ENCODE measurements at regions not wholly inside any gene's neighbourhood (a gene's known extent, or its start where the extent isn't known, plus 50 kb on each side); places are given as distances from the start of the nearest gene placed in this dataset.
"Not testable (repeated sequence)": the region's sequence is repeated elsewhere in the genome, so short reads cannot be mapped to it uniquely, and the experiment has no call there.

DNA sequence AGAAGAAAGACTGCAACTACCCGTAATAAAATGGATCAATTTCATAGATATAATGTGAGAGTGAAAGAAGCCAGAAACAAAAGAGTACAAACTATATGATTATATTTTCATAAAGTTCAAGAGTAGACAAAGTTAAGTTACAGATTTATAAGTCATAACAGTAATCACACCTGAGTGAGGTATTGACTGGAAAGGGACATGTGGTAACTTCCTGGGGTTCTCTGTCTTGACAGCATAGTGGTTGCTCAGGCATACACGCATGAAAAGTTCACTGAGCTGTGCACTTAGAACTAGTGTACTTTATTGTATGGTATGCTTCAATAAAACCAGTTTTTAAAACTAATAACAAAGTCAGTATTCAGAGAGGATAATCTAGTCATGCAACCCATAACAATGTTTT is 653.6 kb downstream of the EPM2A start:
- no peak for DNase-seq (ENCODE audit: low read depth in 2 of 2, low spot score in 1 of 2)

GRCh38 chr6:145082359-145082758 is 653.0 kb downstream of the EPM2A start:
- no peak for DNase-seq (ENCODE audit: low read depth in 2 of 2, low spot score in 1 of 2)

- DNase-seq (ENCODE audit: low read depth in 2 of 2, low spot score in 1 of 2), result no peak
These were observed 649.1 kb downstream of the EPM2A start for GRCh38 chr6:145086197-145086596.

DNA sequence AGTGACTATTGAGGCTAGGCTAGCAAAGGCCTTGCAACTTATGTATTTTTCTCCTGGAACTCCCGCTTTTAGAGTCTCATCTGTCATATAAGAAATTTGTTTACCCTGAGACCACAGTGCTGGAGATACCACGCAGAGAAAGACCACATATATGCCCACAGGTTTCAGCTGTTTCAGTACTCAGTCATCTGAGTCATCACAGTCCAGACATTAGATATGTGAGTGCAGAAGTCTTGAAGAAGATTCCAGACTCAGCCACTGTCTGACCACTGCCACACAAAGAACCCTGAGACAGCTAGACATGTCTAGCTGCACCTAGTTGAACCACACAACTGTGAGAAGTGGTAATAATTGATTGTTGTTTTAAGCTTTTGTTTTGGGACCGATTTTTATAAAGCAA is 648.3 kb downstream of the EPM2A start:
- DNase-seq (ENCODE audit: low read depth in 2 of 2, low spot score in 1 of 2), result no peak

GRCh38 chr6:145090801-145091585 is 644.3 kb downstream of the EPM2A start:
- DNase-seq (ENCODE audit: low read depth in 2 of 2, low spot score in 1 of 2), result no peak

- no peak for DNase-seq (ENCODE audit: low read depth in 2 of 2, low spot score in 1 of 2)
These were observed 643.7 kb downstream of the EPM2A start for GRCh38 chr6:145091586-145092142.

GRCh38 chr6:145092554-145092953 is 642.8 kb downstream of the EPM2A start:
- DNase-seq (ENCODE audit: low read depth in 2 of 2, low spot score in 1 of 2), result no peak

DNA sequence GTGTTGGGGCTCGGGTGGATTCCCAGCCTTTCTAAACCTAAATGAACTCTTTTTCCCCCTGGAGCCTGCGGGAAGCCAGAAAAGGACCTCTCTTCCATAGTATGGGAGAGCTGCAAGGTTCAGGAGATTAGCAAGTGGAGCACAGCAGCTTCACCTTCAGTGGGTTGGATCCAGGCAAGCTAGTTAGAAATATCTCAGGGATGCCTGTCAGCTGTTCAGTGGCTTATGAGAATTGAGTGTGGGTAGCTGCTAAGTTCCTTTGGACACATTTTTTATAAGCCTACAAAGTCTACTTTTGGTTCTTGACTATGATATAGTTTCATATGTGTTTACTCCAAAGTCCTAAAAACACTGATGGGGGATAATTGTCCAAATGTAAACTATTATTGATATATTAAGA is 642.1 kb downstream of the EPM2A start:
- no peak for DNase-seq (ENCODE audit: low read depth in 2 of 2, low spot score in 1 of 2)

DNA sequence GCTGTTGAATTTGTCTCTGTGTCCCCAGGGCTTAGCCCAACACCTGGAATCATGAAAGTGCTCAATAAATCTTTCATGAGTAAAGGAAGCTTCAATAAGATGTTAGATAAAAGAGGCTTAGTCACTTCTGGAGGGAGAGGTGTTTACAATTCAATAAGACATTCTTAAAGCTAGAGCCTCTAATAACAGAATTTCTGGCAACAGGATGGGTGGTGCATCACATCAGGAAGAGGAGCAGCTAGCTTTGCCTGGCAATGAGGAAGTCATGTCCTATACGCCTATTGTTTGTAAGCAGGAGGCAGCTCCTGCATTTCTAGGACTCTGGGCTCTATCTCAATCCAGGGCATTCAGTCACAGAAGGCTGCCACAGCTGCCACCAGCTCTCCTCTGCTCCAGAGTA is 638.5 kb downstream of the EPM2A start:
- no peak for DNase-seq (ENCODE audit: low read depth in 2 of 2, low spot score in 1 of 2)

DNA sequence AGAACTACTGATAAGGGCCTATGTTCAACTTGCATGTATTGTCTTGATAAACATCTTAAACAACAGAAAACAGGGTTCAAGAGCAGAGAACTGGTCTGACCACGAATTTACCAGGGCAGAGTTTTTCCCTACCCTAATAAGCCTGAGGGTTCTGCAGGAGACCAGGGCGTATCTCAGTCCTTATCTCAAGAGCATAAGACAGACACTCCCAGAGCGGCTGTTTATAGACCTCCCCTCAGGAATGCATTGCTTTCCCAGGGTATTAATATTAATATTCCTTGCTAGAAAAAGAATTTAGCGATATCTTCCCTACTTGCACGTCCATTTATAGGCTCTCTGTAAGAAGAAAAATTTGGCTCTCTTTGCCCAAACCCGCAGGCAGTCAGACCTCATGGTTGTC is 637.2 kb downstream of the EPM2A start:
- DNase-seq (ENCODE audit: low read depth in 2 of 2, low spot score in 1 of 2), result not testable (repeated sequence)

GRCh38 chr6:145099713-145100112 is 635.6 kb downstream of the EPM2A start:
- DNase-seq (ENCODE audit: low read depth in 2 of 2, low spot score in 1 of 2), result no peak

DNA sequence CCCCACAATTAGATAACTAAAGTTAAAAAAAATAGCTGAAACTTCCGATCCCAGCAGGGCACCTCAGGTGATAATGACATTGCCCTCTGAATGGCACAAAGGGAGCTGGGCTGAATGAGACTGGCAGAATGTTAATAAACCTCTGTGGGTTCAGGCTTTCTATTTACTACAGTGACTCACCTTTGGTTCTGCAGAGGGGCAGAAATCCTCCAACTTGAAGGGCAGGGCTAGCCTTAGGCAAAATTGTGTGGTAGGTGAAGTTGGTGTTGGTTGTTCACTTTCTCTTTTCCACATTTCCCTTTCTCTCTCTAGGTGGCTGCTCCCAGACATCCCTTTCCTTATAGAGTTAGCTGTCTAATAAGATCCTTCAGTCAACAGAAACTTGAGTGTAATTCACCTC is 625.2 kb downstream of the EPM2A start:
- no peak for DNase-seq (ENCODE audit: low read depth in 2 of 2, low spot score in 1 of 2)

DNA sequence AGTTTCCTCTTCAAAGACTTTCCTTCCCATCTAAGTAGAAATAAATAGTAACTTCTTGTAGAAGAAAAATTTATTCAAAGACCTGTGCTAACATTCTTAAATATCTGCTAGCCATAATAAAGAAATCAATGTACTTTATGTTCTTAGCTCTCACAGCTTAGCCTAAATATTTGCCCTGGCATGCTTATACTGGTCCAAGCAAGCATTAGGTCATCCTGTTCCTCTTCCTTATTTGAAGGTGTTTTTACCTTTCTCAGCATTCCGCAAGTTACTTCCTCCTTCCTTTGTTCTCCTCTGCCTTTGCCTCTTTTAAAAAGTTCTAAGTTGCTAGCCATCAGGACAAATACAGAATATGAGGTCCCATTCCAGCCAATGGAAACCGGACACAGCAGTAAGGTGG is 623.9 kb downstream of the EPM2A start:
- DNase-seq (ENCODE audit: low read depth in 2 of 2, low spot score in 1 of 2), result not testable (repeated sequence)

DNA sequence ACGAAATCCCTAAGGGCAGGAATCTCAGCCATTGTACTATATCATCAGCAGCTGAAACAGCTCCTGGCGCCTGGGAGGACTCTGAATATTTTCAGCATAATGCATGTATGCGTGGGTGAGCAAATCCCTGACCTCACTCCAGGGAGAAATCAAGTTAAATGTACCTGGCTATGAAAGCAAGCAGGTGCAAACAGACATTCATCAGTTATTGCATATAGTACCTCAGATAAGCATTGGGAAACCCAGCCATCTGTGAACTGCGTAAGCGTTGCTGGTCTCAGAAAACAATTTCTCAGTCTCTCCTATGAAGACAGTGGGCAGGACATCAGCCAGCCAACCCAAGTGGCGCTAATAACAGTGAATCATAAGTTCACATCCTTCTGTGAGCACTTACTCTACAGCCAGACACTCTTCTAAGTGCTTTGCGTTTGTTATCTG is 622.6 kb downstream of the EPM2A start:
- no peak for DNase-seq (ENCODE audit: low read depth in 2 of 2, low spot score in 1 of 2)

DNA sequence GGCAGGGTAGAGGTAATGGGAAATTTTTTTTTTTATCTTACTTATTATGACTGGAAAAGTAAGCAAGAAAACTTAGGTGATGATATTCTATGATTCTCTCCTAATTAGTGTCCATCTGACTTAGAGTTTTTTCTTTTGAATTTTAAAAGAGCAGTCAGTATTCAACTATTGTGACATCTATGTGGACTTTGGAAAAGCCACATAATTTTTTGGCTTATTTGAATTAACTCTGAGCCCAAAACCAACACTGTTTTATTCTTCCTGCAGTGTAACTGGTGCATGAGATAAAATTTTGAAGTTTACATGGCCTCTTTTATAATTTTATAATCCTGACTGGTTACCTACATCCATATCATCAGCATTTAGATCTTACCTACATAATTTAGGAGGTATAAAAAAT is 619.7 kb downstream of the EPM2A start:
- DNase-seq (ENCODE audit: low read depth in 2 of 2, low spot score in 1 of 2), result no peak

DNA sequence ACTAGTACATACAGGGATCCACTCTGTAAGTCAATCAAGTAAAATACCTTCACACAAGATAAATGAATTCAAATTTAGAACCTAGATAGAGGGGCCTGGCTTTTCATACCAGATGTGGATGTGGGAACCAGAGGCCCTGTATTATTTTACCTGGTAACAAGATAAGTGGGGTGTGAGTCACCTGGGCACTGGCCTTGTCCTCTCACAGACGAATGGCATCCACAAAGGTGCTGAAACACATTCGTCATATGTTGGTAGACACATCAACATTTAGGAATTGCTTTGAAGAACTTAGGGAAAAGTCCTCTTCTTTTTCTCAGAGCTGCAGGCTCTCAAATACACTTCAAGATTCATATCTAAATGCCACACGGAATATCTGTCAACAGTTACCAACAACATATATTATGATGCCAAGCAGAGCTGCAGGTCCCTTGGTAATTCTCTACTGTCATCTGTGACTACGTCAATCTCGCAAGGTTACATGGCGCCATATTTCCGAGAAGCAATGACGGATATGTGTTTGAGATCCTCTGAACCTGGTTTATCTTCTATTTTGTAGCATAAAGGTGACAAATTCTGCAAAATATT is 618.6 kb downstream of the EPM2A start:
- DNase-seq (ENCODE audit: low read depth in 2 of 2, low spot score in 1 of 2), result no peak

DNA sequence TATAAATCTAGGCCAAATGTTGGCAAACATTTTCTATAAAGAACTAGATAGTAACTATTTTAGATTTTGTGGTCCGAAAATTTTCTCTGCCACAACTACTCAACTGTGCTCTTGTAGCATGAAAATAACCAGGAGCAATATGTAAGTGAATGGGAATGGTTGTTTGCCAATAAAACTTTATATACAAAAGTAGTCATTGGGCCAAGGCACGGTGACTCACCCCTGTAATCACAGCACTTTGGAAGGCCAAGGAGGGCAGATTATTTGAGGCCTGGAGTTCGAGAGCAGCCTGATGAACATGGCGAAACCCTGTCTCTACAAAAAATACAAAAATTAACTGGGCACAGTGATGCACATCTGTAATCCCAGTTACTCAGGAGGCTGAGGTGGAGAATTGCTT is 617.1 kb downstream of the EPM2A start:
- DNase-seq (ENCODE audit: low read depth in 2 of 2, low spot score in 1 of 2), result no peak

DNA sequence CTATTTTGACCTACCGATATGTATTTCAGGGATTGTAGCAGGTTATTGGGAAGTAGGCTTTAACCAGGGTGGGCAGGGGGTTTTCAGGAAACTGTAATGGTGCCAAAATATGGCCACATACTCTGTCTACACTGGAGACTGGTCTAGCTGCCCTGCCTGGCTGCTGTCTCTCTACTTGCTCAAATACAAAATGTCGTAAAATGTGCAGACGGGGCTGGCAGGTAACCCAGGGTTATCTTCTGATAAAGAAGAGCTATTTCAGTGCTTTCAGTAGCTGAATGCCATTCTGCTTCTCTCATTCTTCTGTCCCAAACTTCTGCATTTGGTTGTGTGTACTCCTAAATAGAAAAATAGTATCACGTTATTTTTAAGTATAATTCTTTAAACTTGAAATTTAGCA is 616.2 kb downstream of the EPM2A start:
- no peak for DNase-seq (ENCODE audit: low read depth in 2 of 2, low spot score in 1 of 2)

GRCh38 chr6:145132709-145133108 is 602.6 kb downstream of the EPM2A start:
- DNase-seq (ENCODE audit: low read depth in 2 of 2, low spot score in 1 of 2), result no peak

- DNase-seq (ENCODE audit: low read depth in 2 of 2, low spot score in 1 of 2), result no peak
These were observed 599.6 kb downstream of the EPM2A start for GRCh38 chr6:145135702-145136101.

DNA sequence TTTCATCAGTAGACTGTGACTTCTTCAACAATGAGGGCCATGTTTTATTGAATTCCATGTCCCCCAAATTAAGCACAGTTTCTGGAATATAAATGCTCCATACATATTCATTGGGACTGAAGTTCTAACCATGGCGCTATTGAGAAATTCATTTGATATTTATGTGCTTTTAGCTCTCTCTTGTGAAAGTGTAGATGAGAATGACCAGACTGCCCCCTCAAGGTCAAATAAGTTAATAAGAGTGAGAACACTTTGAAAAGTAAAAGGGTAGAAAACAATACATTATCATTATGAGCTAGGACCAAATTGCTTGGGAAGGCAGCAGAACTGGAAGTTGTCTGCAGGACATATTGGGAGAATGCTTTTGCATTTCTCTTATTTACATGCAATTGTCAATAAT is 597.9 kb downstream of the EPM2A start:
- no peak for DNase-seq (ENCODE audit: low read depth in 2 of 2, low spot score in 1 of 2)

DNA sequence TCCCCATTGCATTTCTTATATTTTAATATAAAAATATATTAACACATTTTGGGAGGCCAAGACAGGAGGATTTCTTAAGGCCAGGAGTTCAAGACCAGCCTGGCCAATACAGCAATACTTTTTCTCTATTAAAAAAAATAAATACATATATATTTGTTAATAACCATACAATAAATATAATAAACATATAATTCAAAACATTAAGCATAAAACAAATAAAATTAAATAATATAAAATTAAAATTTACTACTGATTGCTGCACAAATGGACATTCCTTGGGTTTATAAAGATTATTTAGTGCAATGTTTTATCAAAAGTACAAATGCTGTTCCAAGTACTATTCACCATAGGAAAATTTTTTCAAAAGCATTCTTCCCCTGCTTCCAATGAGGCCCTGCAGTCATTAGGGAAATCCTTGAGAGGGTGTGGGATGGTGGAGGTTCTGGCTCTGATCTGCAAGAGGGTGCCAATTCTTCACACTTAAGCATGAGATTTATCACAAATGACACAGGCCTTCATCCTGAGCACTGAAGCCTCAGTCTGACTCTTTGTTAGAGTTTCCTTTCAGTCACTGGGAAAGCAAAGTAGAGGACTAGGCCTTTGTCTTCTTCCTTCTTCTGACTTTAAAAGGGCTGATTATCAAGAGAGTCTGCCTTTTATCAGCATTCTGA is 596.7 kb downstream of the EPM2A start:
- DNase-seq (ENCODE audit: low read depth in 2 of 2, low spot score in 1 of 2), result no peak

Data from stimulated activated CD8-positive, alpha-beta memory T cell treated with anti-CD3 and anti-CD28 coated beads, Interleukin-4, amount 100 ng/mL, for 4 hours (primary cell).